ENCODE measurements at regions not wholly inside any gene's neighbourhood (a gene's known extent, or its start where the extent isn't known, plus 50 kb on each side); places are given as distances from the start of the nearest gene placed in this dataset.

GRCh38 chr7:115137816-115138215 is 215.9 kb downstream of the MDFIC start:
- no peaks in the 10 kb centered on the region for H4K20me1 ChIP-seq (ENCODE audit: insufficient read depth, low read length)
- ATAC-seq (ENCODE audit: low read depth) (no peak), DNase-seq (no peak)
- no peak overlapping the region for H2BK15ac ChIP-seq (ENCODE audit: low read depth, low read length)
- H2AFZ ChIP-seq (replicated peaks; ENCODE audit: low read length, poor library complexity) = no peak overlapping the region
- TF ChIP-seq NFE2L2 (IDR thresholded peaks at IDR 0.05; ENCODE audit: low read depth, low read length) = no peak
- TF ChIP-seq MAZ (IDR thresholded peaks at IDR 0.05; ENCODE audit: borderline replicate concordance, low read depth, low read length) = no peak
- TF ChIP-seq CEBPB (IDR thresholded peaks at IDR 0.05; ENCODE audit: low read depth, low read length) = no peak
- TF ChIP-seq RFX5 (IDR thresholded peaks at IDR 0.05; ENCODE audit: low read depth, low read length) = no peak
- no peak for TF ChIP-seq RCOR1 (IDR thresholded peaks at IDR 0.05; ENCODE audit: insufficient replicate concordance, low read length)
- no peak for TF ChIP-seq CTCF (conservative IDR thresholded peaks at IDR 0.05; ENCODE audit: low read depth, low read length)
- no peak for TF ChIP-seq CHD1 (IDR thresholded peaks at IDR 0.05; ENCODE audit: low read depth, low read length)
- TF ChIP-seq RAD21 (IDR thresholded peaks at IDR 0.05; ENCODE audit: low read length) = no peak
- no peak for TF ChIP-seq USF2 (IDR thresholded peaks at IDR 0.05; ENCODE audit: low read depth, low read length)
- TF ChIP-seq BHLHE40 (IDR thresholded peaks at IDR 0.05; ENCODE audit: low read depth, low read length) = no peak
- intact Hi-C loops (cut with micrococcal nuclease) (no loop called here), in situ Hi-C loops (cut with MboI; ENCODE audit: low sequenced_read_pairs) (no loop called here), dilution Hi-C loops (cut with HindIII; ENCODE audit: low sequenced_read_pairs, unreplicated experiment) (no loop called here)
- no peak overlapping the region for H3K23ac ChIP-seq (ENCODE audit: low read depth, low read length)
- no peaks in the 10 kb centered on the region for H3K27me3 ChIP-seq (ENCODE audit: control insufficient read depth, insufficient read depth, low read length)
- H3K4me2 ChIP-seq (ENCODE audit: low read depth, low read length) = no peak overlapping the region
- no peaks in the 10 kb centered on the region for H3K9me3 ChIP-seq (ENCODE audit: control insufficient read depth, insufficient read depth, low read length)
- no peaks in the 10 kb centered on the region for H3K36me3 ChIP-seq (ENCODE audit: control insufficient read depth, insufficient read depth, low read length)
- POLR2A ChIA-PET (ENCODE audit: unreplicated experiment) = no interaction called here
- no peak overlapping the region for H2BK120ac ChIP-seq (ENCODE audit: low read depth, low read length)
- no peak overlapping the region for H3K4me3 ChIP-seq (ENCODE audit: insufficient read depth, low read depth, low read length)
- H2AK5ac ChIP-seq (ENCODE audit: low read depth, low read length) = no peak overlapping the region
- no peaks in the 10 kb centered on the region for H3K79me1 ChIP-seq (ENCODE audit: low read depth in 1 of 2, low read length in 2 of 2)
- H3K27ac ChIP-seq (ENCODE audit: insufficient read depth, low read length) = no peak overlapping the region
- H3K9me1 ChIP-seq (ENCODE audit: insufficient read depth, low read length) = no peaks in the 10 kb centered on the region; the same call in 1 of the 2 replicates
- H3K56ac ChIP-seq (ENCODE audit: extremely low read depth, insufficient read depth, low read length) = no peak overlapping the region
- no CpG with 5 or more reads among the region's 1 CpG for WGBS, 2 experiments (ENCODE audit: extremely low coverage in 2 of 2, insufficient read length in 1 of 2)
- H4K5ac ChIP-seq (ENCODE audit: low read depth, low read length) = no peak overlapping the region
- CTCF ChIA-PET = no interaction called here
- no peak overlapping the region for H4K8ac ChIP-seq (ENCODE audit: low read depth in 2 of 2, low read length in 2 of 2)
- no peak overlapping the region for H3K18ac ChIP-seq (ENCODE audit: low read depth, low read length)
- H3K4me1 ChIP-seq (ENCODE audit: control insufficient read depth, insufficient read depth, low read length) = 0 out of 2 replicates have a peak, but pooled peaks cover 2% of the 10 kb centered on the region
- H4K91ac ChIP-seq (ENCODE audit: insufficient read depth, low read depth, low read length) = no peak overlapping the region
- H3K9ac ChIP-seq (ENCODE audit: low read depth, low read length) = no peak overlapping the region
- H3K14ac ChIP-seq (replicated peaks; ENCODE audit: low read depth, low read length) = no peak overlapping the region
- no peak overlapping the region for H3K4ac ChIP-seq (ENCODE audit: low read depth, low read length)
- no peak overlapping the region for H2BK5ac ChIP-seq (ENCODE audit: low read depth, low read length, poor library complexity, severe bottlenecking)
- BruUV-seq (replicated peaks) = no TSS peak
- no peak overlapping the region for H2BK20ac ChIP-seq (ENCODE audit: low read depth, low read length)
- no peak overlapping the region for H2AK9ac ChIP-seq (replicated peaks; ENCODE audit: low read depth, low read length, poor library complexity)
